GM12891 (cell line): ENCODE measurements at regions not wholly inside any gene's neighbourhood (a gene's known extent, or its start where the extent isn't known, plus 50 kb on each side); places are given as distances from the start of the nearest gene placed in this dataset.

Source experiments
- POLR2A ChIP-seq: IDR thresholded peaks from 2 replicates; pipeline ENCODE4 v1.6.1; 2011; ENCODE audit warnings: low read depth, low read length, control low read depth
- POLR2AphosphoS5 ChIP-seq: IDR thresholded peaks from 2 replicates; pipeline ENCODE4 v1.6.1; 2011; ENCODE audit warnings: low read depth, low read length, control low read depth
- TAF1 ChIP-seq: IDR thresholded peaks from 2 replicates; pipeline ENCODE4 v1.6.1; 2011; ENCODE audit warnings: low read depth, low read length, control low read depth

DNA sequence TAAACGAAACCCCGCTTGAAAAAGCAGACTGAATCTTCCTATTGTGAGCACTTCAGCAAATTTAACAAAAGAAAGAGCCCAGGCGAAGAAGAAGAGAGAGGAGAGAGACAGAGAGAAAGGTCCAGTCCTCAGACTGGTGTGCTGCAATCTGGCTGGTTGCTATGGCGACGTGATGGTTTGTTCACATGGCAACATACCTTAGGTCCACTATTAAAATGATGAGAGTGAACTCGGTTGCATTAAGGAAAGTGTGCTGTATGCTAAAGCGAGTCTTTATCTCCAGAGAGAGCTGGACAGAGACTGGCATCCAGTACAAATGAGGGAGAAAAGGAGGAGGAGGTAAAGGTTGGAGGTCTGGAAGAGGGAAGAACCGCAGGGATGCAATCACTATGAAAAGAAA lies 271.8 kb upstream of the ZFHX3 start:
- TF ChIP-seq POLR2AphosphoS5 (no peak), POLR2A (no peak), TAF1 (no peak)
